HepG2 (cell line): ENCODE measurements at regions not wholly inside any gene's neighbourhood (a gene's known extent, or its start where the extent isn't known, plus 50 kb on each side); places are given as distances from the start of the nearest gene placed in this dataset.

Source experiments
- ATAC-seq: fragments of 200-7000 bp; cut with Tn5 transposase; 3 replicates; pipeline ENCODE4 v1.9.1; 2020; ENCODE audit warnings: mild to moderate bottlenecking, moderate library complexity
- BruUV-seq: library from RNA; stranded (reverse); fragments of 400-500 nt; replicated peaks from 2 replicates; lab custom pipeline; 2021; lab: Mats Ljungman, UMichigan
- CTCF ChIA-PET: fragments of 300-600 bp; formaldehyde crosslinking; extraction: SDS; loops from one replicate; lab custom pipeline; 2021; ENCODE audit warnings: low total read pairs, inconsistent platforms, low intra/inter-chr PET ratio; lab: Yijun Ruan, JAX
- POLR2A ChIA-PET: fragments of 350-600 bp; sonication (Branson Sonifier 250); formaldehyde crosslinking; loops from one replicate; lab custom pipeline; 2020; ENCODE audit warnings: antibody characterized with exemption, inconsistent platforms; lab: Yijun Ruan, JAX
- DNase-seq: peaks from one replicate; pipeline ENCODE4 v3.0.0-alpha.2; 2015; ENCODE audit warnings: low spot score
- FAIRE-seq: peaks from 3 replicates; lab custom pipeline; 2011; peaks lifted over from hg19 to GRCh38; lab: Jason Lieb, UNC
- H2AFZ ChIP-seq: one replicate; pipeline ENCODE4 v1.6.1; 2011; ENCODE audit warnings: low read length, inconsistent platforms
- H3K27ac ChIP-seq: fragments of 300-600 bp; 3 replicates; pipeline ENCODE4 v1.8.0; 2011; ENCODE audit warnings: mixed run types, mild to moderate bottlenecking, mixed read lengths, low read length, inconsistent platforms; ENCODE audit not compliant: insufficient read depth; ENCODE audit errors: extremely low read length
- H3K27me3 ChIP-seq, 2 experiments: fragments of 200-600 bp in 1 of 2; 2 replicates in 1 of 2; 3 replicates in 1 of 2; pipeline versions ENCODE4 v1.6.0 to v1.8.0; 2011; ENCODE audit warnings: low read length in 2 of 2, mild to moderate bottlenecking in 2 of 2, moderate library complexity in 2 of 2, inconsistent platforms in 1 of 2; ENCODE audit not compliant: insufficient read depth in 2 of 2, control insufficient read depth in 1 of 2
- H3K36me3 ChIP-seq, 2 experiments: fragments of 200-600 bp in 1 of 2; replicated peaks in 1 of 2; 2 replicates in 1 of 2; 3 replicates in 1 of 2; pipeline versions ENCODE4 v1.5.1 to v1.8.0; 2011; ENCODE audit warnings: low read length in 2 of 2, inconsistent platforms in 1 of 2; ENCODE audit not compliant: insufficient read depth in 2 of 2, control insufficient read depth in 1 of 2
- H3K4me1 ChIP-seq: 2 replicates; pipeline ENCODE4 v1.5.1; 2012; ENCODE audit warnings: low read length, inconsistent platforms; ENCODE audit not compliant: insufficient read depth
- H3K4me2 ChIP-seq: 2 replicates; pipeline ENCODE4 v1.6.0; 2011; ENCODE audit warnings: low read depth, low read length, inconsistent platforms
- H3K4me3 ChIP-seq, 3 experiments: fragments of 200-600 bp in 1 of 3; sonication (generic), shearing (Covaris generic) in 1 of 3; replicated peaks in 1 of 3; 2 replicates each; pipeline ENCODE4 v1.5.1; 2011 to 2016; ENCODE audit warnings: low read length in 3 of 3, inconsistent platforms in 2 of 3, low read depth in 2 of 3, mild to moderate bottlenecking in 2 of 3, control low read depth in 1 of 3, mixed read lengths in 1 of 3; ENCODE audit not compliant: insufficient read depth in 1 of 3
- H3K79me2 ChIP-seq: one replicate; pipeline ENCODE4 v1.6.1; 2011; ENCODE audit warnings: low read length, inconsistent platforms; ENCODE audit not compliant: insufficient read depth
- H3K9ac ChIP-seq: 2 replicates; pipeline ENCODE4 v1.6.0; 2011; ENCODE audit warnings: mild to moderate bottlenecking, low read depth, low read length, inconsistent platforms; ENCODE audit not compliant: insufficient read depth
- H3K9me3 ChIP-seq: 2 replicates; pipeline ENCODE4 v1.5.1; 2012; ENCODE audit warnings: mild to moderate bottlenecking, low read length
- H4K20me1 ChIP-seq: 2 replicates; pipeline ENCODE4 v1.6.0; 2011; ENCODE audit warnings: inconsistent platforms, mild to moderate bottlenecking, low read length, moderate library complexity; ENCODE audit not compliant: insufficient read depth
- CEBPB ChIP-seq: IDR thresholded peaks from 2 replicates; pipeline ENCODE4 v1.6.1; 2011; ENCODE audit warnings: low read depth, low read length, improper control_type of control experiment, borderline replicate concordance
- EEA1 ChIP-seq: sonication (generic); formaldehyde crosslinking; IDR thresholded peaks from 2 replicates; pipeline ENCODE4 v1.5.1; 2020; ENCODE audit warnings: mild to moderate bottlenecking, missing genetic modification reagents, borderline replicate concordance
- KLF11 ChIP-seq: IDR thresholded peaks from 2 replicates; pipeline ENCODE4 v1.6.1; 2016; ENCODE audit warnings: missing compliant biosample characterization
- PRPF4 ChIP-seq: fragments of 200-400 bp; formaldehyde crosslinking; IDR thresholded peaks from 2 replicates; pipeline ENCODE4 v1.6.1; 2016; ENCODE audit warnings: low read length, low read depth; ENCODE audit not compliant: poor library complexity, severe bottlenecking
- RBAK ChIP-seq: sonication (generic); formaldehyde crosslinking; IDR thresholded peaks from 2 replicates; pipeline ENCODE4 v1.5.1; 2020; ENCODE audit warnings: mild to moderate bottlenecking, missing genetic modification reagents
- RCOR2 ChIP-seq: IDR thresholded peaks from 2 replicates; pipeline ENCODE4 v1.6.1; 2016; ENCODE audit warnings: missing biosample characterization, missing genetic modification reagents
- SNAPC2 ChIP-seq: sonication (generic); formaldehyde crosslinking; IDR thresholded peaks from 2 replicates; pipeline ENCODE4 v1.8.1; 2022; ENCODE audit warnings: mild to moderate bottlenecking, missing genetic modification reagents
- SP1 ChIP-seq, 2 experiments: fragments of 450-650 bp in 1 of 2; sonication (generic) in 1 of 2; formaldehyde crosslinking in 1 of 2; IDR thresholded peaks; 2 replicates each; pipeline versions ENCODE4 v1.4.0 to v1.6.1; 2016 to 2020; ENCODE audit warnings: missing genetic modification reagents in 1 of 2
- TBP ChIP-seq: sonication (generic); formaldehyde crosslinking; IDR thresholded peaks from 2 replicates; pipeline ENCODE4 v1.5.0; 2020; ENCODE audit warnings: missing genetic modification reagents
- ZNF3 ChIP-seq: IDR thresholded peaks from 2 replicates; pipeline ENCODE4 v1.7.0; 2017; ENCODE audit warnings: inconsistent platforms
- ZNF44 ChIP-seq: sonication (generic); formaldehyde crosslinking; IDR thresholded peaks from 2 replicates; pipeline ENCODE4 v1.5.1; 2020; ENCODE audit warnings: mild to moderate bottlenecking, missing genetic modification reagents
- ZNF556 ChIP-seq: sonication (generic); formaldehyde crosslinking; IDR thresholded peaks from 2 replicates; pipeline ENCODE4 v1.4.0; 2020; ENCODE audit warnings: mild to moderate bottlenecking, missing genetic modification reagents, borderline replicate concordance
- ZNF709 ChIP-seq: sonication (generic); formaldehyde crosslinking; IDR thresholded peaks from 2 replicates; pipeline ENCODE4 v1.5.0; 2020; ENCODE audit warnings: mild to moderate bottlenecking, missing genetic modification reagents
- WGBS: methylation state at CpG from one replicate; pipeline ENCODE4 v1.1.6; 2017; ENCODE audit warnings: low lambda C conversion rate; 5-methylcytosine and 5-hydroxymethylcytosine counted together
- in situ Hi-C: cut with HindIII; loops from 2 replicates; pipeline ENCODE4 v1.10.0; 2017; ENCODE audit warnings: low pct_unique_long_range_greater_than_20kb; ENCODE audit not compliant: extremely low pct_ligation_motif_present
- intact Hi-C: fragments of 100-400 bp; cut with micrococcal nuclease; formaldehyde crosslinking; loops from one replicate; pipeline ENCODE4 v1.10.0; 2022; ENCODE audit not compliant: unreplicated experiment
- TF ChIP-seq, protein P1 (sequence below): sonication (generic); formaldehyde crosslinking; IDR thresholded peaks from 2 replicates; pipeline ENCODE4 v1.8.1; 2023; ENCODE audit warnings: mild to moderate bottlenecking, missing genetic modification reagents
- TF ChIP-seq, protein P2 (sequence below): sonication (generic); formaldehyde crosslinking; conservative IDR thresholded peaks from 2 replicates; pipeline ENCODE4 v1.4.0; 2020; ENCODE audit warnings: missing genetic modification reagents

DNA sequence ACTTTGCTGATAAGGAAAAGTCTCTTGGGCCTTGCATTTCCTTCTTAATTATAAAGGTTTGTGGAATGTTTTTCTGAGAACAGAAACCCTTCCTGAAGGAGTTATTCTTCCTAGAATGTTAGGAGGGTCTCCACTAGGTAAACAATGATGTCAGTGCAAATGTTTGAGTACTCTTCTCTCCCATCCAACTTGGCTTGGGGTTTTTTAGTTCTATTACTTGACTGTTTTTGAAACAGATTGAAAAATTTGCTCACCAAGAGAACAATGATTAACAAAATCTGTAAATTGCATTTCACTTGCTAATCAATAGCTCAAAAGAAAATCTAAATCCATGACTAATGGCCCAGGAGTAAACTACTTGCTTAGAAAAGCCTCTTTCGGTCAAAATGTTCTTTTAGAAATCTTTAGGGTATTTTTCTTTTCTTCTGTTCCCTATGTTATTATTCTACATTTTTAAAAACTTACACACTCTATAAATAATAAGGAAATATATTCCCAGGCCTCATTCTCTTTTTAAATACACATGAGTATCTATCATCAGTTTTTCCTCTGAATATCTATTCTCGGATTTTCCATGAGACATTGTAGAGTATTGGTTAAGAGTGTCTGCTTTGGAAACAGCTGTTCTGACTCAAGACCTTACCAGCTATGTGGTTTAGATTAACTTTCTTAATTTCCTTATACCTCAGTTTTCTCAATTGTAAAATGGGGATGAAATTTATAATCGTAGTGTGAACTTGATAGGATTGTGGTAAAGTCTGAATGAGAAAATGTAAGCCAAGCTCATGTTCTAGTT is 234.2 kb upstream of the CITED2 start:
- intact Hi-C loops, result no loop called here
- FAIRE-seq, result no peak

DNA sequence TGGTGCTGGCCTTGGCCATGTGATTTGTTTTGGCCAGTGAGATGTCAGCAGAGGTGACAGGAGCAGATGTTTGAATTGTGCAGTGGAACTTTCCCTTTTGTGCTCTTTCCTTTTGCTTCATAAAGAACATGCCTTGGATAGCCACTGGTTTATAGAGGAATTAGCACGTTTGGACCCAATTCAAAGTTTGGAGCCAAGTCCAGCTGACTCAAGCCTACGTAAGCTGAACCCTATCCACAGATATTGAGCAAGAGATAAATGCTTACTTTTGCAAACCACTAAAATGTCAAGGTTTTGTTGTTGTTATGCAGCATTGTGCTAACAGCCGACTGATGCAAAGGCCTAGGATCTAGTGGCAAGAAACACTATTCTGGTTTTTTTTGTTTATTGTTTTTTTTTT is 230.9 kb upstream of the CITED2 start:
- in situ Hi-C loops (no loop called here), intact Hi-C loops (no loop called here)
- ATAC-seq (no peak), FAIRE-seq (no peak), DNase-seq (no peak)
- H3K4me2 ChIP-seq, result no peak overlapping the region
- H3K79me2 ChIP-seq, result no peaks in the 10 kb centered on the region
- no peaks in the 10 kb centered on the region for H3K36me3 ChIP-seq
- H3K9me3 ChIP-seq, result no peaks in the 10 kb centered on the region
- BruUV-seq, result no TSS peak
- CTCF ChIA-PET, result no interaction called here
- H3K27me3 ChIP-seq, result no peaks in the 10 kb centered on the region
- POLR2A ChIA-PET, result no interaction called here
- no peak overlapping the region for H3K27ac ChIP-seq
- H3K4me1 ChIP-seq, result no peaks in the 10 kb centered on the region
- 6% methylated on average over 3 of the region's 3 CpGs for WGBS
- no peaks in the 10 kb centered on the region for H4K20me1 ChIP-seq
- no peak overlapping the region for H3K4me3 ChIP-seq
- no peak overlapping the region for H3K9ac ChIP-seq
- no peak overlapping the region for H2AFZ ChIP-seq
- TF ChIP-seq CEBPB, result peak; percentile 37; the same call in 1 of the 2 replicates
- no peak for TF ChIP-seq PRPF4
- peak; percentile 95 for TF ChIP-seq RBAK
- no peak for TF ChIP-seq ZNF709 (CRISPR knock-in tag)
- no peak for TF ChIP-seq TBP
- no peak for TF ChIP-seq KLF11 (CRISPR knock-in tag)
- no peak for TF ChIP-seq ZNF44 (CRISPR knock-in tag)
- no peak for TF ChIP-seq SNAPC2 (CRISPR knock-in tag)
- no peak for TF ChIP-seq EEA1 (CRISPR knock-in tag)

More for the DNA sequence above, 234.2 kb upstream of the CITED2 start:
- no peak for DNase-seq
- CTCF ChIA-PET, result no interaction called here
- H3K9ac ChIP-seq, result no peak overlapping the region
- no peaks in the 10 kb centered on the region for H3K36me3 ChIP-seq
- in situ Hi-C loops, result no loop called here
- BruUV-seq, result no TSS peak
- H3K79me2 ChIP-seq, result no peaks in the 10 kb centered on the region
- no peaks in the 10 kb centered on the region for H3K4me1 ChIP-seq
- H3K9me3 ChIP-seq, result no peaks in the 10 kb centered on the region
- H3K27ac ChIP-seq, result no peak overlapping the region
- TF ChIP-seq RCOR2 (CRISPR knock-in tag), result no peak
- TF ChIP-seq, protein P1, sequence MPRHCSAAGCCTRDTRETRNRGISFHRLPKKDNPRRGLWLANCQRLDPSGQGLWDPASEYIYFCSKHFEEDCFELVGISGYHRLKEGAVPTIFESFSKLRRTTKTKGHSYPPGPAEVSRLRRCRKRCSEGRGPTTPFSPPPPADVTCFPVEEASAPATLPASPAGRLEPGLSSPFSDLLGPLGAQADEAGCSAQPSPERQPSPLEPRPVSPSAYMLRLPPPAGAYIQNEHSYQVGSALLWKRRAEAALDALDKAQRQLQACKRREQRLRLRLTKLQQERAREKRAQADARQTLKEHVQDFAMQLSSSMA (CRISPR knock-in tag), result no peak
- TF ChIP-seq SP1 (IDR thresholded peaks at IDR 0.05), result no peak
- no peak for TF ChIP-seq SP1 (CRISPR knock-in tag; IDR thresholded peaks at IDR 0.05)
- no peak for TF ChIP-seq ZNF3 (CRISPR knock-in tag)
- TF ChIP-seq, protein P2, sequence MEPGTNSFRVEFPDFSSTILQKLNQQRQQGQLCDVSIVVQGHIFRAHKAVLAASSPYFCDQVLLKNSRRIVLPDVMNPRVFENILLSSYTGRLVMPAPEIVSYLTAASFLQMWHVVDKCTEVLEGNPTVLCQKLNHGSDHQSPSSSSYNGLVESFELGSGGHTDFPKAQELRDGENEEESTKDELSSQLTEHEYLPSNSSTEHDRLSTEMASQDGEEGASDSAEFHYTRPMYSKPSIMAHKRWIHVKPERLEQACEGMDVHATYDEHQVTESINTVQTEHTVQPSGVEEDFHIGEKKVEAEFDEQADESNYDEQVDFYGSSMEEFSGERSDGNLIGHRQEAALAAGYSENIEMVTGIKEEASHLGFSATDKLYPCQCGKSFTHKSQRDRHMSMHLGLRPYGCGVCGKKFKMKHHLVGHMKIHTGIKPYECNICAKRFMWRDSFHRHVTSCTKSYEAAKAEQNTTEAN, result no peak
- no peak for TF ChIP-seq ZNF556 (CRISPR knock-in tag)
- no peaks in the 10 kb centered on the region for H4K20me1 ChIP-seq
- H3K27me3 ChIP-seq, result no peaks in the 10 kb centered on the region
- H2AFZ ChIP-seq, result no peak overlapping the region
- H3K4me2 ChIP-seq, result no peak overlapping the region
- no peak for ATAC-seq
- POLR2A ChIA-PET, result no interaction called here
- WGBS, result 26% methylated on average over 3 of the region's 3 CpGs
- no peak overlapping the region for H3K4me3 ChIP-seq
